ENCODE measurements at regions not wholly inside any gene's neighbourhood (a gene's known extent, or its start where the extent isn't known, plus 50 kb on each side); places are given as distances from the start of the nearest gene placed in this dataset.

DNA sequence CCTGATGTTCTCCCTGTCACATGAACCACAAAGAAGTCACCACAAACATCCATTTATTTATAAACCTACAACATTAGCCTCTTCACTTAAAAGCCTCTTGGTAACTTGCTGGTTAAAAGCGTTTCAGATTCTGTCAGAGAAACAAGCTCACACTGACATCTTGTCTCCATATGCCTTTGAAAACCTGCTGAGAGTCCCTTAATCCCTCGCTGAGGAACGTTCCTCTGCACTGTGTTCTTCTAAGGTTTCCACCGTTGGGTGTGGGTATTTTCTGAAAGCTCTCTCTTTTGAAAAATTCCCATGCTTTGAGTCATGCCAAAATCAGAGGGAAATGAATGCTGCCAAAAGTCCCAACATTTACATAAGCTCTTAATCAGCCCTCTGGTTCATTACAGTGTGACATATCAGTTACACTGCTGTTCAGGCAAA lies 149.8 kb downstream of the CCDC34 start:
- DNase-seq, result no peak

DNA sequence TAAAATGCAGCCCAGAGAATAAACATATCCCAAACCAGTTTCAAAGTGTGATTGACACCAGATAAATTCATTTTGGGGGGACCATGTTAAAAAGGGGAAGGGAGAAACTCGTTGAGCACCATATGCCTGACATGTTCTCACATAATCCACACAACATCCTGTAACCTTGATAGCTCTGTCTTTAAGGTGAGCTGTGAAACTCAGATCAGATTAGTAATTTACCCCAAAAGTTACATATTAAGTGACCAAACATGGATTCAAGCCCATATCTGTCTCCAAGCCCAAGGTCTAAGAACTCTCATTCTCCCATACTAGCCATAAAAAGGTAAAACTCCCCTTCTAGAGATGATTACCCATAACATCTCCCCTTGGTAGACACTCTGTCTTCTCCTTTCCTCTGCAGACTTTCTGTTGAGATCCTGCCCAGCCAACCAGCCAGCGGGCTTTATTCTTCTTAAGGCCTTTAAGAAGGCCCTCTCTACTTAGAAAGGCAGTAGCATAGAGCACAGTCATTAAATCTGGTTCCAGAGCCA lies 150.7 kb downstream of the CCDC34 start:
- no peak for DNase-seq

DNA sequence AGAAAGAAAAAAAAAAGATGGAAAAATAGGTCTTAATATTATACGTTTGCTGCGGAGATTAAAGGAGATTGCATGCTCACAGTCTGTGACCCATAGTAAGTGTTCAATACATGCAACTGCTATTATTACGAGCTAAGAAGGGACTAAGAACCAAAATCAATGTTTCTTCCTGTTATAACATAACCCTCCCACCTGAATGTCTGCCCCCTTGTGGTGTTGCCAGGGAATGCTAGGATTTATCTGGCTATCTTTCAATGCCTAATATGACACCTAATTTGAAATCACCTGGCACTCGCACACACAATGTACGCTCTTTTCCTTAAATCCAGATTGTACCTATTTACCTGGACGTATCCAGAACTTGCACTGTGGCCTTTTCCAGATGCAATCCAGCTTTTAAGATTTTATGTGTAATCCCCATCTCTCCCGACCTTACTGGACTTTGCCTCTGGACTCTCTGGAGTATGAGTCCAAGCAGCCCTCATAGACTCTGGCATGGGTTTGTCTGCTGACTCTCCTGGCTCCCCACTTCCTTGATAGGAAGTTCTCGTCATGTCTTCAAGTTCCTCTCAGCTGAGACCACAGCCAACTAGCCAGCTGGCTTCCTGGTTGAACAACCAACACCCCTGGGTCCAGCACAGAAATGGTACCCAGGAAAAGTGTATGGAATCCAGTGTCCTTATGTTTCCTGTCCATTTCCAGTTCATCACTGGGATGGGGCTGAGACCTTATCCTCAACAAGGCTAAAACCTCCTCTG lies 151.5 kb downstream of the CCDC34 start:
- no peak for DNase-seq

DNA sequence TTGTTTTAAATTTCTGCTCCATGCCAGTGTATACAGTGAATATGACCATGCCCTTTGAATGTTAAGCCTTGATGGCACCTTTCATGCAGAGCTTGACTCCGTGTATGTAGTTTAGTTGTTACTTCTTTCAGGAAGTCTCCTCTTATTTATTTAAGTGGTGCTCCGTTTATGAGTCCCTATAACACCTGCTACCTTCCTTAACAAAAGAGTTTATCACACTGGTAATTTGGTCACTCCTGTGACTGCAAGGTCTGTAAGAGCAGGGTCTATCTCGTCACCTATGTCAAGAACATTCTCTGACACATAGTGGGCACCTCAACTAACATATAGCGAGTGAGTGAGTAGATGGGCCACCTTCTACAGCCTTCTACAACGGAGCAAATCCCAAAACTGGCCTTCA lies 152.5 kb downstream of the CCDC34 start:
- DNase-seq, result no peak

DNA sequence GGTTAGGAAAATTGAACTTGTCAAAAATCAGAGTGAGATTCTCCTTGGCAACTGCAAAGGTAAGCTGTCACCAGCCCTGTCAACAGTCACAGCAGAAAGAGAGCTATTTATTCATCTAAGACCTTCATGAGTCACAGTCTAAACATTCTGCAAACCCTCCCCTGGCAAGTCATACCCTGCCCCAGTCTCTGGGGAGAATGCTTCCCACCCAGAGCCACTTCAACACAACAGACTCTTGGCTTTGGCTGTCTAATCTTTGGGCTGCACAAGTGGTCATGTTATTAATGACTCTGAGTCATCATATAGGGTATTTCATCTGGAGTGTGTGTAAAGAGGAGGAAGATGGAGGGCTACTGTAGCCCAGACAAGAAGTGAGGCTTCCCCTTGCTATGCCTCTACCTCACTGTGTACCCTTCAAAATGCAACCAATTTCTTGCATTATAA lies 153.4 kb downstream of the CCDC34 start:
- DNase-seq, result no peak

DNA sequence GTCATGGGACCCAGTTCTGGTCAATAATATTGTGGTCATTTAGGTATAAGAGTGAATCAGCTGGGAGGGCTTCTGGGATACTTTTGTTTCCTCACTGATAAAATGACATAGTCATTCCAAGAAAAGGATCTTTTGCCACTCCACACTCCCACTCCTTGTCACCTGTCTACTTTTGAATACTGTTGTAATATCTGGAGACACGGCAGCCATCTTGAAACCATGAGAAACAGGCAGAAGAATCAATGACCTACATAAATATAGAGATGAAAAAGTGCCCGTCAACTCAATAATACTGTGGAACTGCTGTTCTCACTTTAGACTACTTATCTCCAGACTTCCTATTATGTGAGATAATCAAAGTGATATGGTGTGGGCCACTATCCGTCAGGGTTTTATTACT lies 154.2 kb downstream of the CCDC34 start:
- DNase-seq, result no peak

DNA sequence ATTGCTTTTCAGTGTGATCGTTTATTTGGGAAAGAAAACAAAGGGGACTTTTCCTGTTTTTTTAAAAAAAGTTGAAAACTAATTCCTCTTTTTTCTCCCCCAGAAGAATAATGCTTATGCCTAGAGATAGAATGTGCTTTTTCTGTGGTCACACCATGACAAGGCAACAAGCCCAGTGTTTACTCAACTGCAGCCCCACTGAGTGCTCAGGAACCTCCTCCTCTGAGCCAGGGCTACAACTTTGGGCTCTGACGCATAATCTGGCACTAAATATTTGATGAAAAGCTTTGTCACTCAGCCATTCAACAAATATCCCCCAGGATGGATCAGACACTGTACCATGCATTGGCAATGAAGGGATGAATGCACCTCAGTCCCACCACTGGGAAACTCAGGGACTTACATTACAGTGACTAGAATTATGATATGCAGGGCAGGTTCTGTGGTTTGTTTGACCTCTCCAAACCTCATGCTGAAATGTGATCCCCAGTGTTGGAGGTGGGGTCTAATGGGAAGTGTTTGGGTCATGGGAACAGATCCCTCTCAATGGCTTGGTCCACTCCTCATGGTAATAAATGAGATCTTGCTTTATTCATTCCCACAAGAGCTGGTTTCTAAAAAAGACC lies 155.9 kb downstream of the CCDC34 start:
- no peak for DNase-seq

DNA sequence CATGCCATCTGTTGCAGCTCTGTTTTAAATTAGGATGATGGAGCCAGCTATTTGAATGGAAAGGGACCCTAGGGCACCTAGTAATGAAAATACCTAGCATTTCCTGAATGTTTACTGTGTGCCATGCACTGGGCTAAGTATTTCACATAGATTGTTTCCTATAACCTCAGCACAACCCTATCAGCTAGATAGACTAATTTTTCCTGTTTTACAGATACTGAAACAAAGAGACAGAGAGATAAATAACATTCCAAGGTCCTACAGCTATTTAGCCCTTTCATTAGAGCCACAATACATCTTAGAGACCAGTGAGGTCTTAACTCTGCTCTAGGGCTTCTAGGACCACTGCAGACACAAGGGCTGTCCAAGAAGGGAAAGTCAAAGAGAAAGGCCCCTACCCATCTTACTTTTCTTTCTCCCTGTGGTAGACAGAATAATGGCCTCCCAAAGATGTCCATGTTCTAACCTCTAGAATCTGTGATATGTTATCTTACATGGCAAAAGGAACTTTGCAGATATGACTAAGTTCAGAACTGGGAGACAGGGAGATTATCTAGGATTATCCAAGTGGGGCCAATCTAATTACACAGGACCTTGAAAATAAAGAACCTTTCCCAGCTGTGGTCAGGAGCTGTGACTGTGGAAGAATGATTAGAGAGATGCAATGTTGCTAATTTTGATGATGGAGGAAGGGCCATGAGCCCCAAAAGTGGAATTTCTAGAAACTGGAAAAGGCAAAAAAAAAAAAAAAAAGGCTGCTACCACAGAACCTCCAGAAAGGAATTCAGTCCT lies 157.0 kb downstream of the CCDC34 start:
- DNase-seq, result no peak

DNA sequence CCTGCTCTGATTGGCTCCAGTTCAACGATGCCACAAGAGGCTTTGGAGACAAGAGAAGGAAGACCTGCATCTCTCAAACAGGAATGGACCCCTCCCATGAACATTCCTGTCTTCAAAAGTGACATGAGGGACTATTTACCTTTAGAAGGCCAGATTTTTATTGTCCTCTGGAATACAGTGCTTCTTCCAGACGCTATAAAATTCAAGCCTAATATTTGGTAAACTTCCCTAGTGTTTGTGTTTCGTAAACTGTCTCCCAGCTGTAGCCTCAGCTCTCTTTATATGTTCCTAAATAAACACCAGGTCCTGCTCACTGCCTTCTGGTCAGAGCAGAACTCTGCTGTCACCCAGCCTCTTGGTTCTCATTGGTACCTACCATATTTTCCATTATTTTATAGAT lies 157.8 kb downstream of the CCDC34 start:
- DNase-seq, result no peak

DNA sequence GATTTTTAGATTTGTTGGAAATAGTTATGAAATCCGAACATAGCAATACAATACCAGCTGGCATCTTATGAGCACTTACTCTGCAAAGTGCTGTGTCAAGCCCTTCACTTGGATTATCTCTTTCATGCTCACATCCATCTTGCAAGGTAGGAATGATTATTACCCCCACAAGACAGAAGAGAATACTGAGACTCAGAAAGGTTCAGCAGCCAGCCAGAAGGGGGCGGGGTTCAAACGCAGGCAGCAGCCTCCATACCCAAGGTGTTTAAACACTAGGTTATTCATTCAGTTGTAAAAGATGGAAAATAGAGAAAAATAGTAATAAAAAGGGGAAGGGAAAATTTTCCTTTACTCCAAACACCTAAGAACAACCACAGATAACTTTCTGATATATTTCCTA lies 158.5 kb downstream of the CCDC34 start:
- no peak for DNase-seq

DNA sequence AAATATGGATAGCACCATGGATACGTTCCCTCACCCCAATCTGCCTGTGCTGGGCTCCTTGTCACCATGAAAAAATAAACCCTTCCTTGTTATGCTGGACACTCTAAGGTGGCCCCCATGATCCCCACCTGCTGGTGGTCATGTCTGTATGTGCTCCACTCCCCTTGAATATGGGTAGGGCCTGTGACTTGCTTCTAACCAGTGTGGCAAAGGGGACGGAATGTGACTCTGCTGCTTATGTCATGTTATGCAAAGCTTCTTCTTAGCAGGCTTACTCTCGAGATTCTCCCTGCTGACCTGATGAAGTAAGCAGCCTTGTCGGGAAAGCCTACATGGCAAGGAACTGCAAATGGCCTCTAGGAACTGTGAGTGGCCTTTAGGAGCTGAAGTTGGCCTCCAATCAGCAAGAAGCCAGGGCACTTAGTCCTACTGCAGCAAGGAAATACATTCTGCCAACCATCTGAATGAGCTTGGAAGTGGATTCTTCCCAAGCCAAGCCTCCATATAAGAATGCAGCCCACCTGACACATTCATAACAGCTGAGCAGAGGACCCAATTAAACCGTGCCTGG lies 159.9 kb downstream of the CCDC34 start:
- DNase-seq, result no peak

DNA sequence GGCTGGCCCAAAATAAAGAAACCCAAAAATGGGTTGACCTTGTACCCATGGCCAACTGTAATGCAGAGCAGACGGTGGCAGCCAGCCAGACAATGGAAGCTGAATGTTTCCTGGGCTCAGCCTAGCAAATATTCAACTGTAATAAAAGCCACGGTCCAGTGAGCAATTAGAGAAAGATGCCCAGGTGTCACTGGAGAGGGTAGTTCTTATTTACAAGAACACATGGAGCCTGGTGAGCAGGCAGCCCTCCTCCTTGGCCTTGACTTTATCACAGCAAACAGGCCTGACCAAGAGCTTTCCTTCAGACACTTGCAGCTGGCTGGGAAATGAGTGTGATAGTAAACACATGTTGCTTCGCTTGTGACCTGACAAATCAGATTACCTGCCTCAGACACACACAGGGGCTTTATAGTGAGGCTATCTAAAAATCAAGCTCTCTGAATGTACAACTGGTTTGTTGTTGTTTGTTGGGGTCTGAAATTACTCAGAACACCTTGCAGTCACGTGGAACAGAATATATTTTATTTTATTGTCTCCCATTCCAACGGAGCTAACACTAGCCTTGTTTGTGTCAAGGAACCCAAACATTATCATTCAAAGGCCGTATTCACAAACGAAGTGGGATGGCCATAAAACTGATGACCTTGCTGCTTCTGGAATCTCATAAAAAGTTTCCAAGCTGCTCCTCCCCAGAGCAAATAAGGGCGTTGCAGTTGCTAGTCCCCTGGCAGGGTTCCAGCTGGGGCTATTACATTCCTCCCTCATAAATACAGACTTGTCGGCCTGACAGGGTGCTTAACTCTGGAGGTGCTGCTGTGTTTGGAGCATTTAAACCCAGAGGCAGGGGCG lies 161.1 kb downstream of the BBOX1 start:
- no peak for DNase-seq

DNA sequence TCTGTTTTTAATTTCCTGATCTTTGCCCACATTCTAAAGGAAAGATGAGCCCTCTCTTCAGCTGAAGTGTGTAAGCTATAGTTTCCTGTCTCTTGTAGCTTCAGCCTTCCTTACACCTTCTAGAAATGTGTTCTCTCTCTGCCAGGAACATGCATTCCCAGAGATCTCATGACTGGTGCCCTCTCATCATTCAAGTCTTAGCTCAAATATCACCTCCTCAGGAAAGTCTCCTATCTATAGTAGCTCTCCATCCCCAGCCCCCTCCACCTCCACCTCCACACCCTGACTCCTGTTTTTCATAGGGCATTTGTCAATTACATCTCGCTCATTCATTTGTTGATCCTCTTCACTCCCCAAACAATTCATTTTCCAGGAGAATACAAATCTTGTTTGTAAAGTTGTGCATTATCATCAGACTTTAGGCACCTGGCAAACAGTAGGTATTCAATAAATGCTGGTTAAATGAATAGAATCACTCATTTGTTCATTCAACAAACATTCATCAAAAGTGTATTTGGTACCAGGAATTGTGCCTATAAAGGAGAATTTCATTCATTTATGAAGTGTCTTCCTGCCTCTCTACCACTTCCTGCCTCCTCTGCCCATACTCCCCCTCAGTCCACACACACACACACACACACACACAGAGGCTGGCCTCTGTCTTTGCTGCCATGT lies 160.3 kb downstream of the BBOX1 start:
- no peak for DNase-seq

DNA sequence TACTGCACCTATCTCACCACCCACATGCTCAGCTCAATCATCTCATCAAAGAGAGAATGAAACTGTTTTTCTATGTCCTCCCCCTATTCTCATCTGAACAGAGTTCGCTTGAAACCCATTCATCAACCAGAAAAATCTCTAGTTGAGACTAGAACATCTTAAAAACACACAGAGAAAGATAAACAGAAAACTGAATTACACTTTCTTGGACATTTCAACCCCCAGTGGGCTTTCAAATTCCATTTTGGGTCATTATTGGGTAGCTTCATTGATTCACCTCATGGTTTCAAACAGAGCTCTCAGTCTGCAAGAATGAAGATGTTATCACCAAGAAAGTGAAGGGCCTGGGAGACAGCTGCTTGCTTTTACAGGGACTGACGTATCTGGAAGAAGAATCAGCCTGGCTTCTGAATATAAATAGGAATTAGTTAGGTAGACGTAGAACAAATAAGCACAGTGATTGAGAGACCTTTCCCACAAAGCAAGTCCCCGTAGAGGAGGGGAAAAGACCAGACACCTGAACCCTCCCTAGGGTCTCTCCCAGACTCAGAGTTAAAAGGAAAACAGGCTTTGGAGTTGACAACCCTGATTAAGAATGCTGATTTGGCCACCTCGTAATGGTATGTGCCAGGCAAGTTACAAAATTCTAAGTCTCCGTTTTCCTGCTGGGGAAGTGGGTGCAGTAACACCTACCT lies 155.7 kb downstream of the BBOX1 start:
- DNase-seq, result no peak

DNA sequence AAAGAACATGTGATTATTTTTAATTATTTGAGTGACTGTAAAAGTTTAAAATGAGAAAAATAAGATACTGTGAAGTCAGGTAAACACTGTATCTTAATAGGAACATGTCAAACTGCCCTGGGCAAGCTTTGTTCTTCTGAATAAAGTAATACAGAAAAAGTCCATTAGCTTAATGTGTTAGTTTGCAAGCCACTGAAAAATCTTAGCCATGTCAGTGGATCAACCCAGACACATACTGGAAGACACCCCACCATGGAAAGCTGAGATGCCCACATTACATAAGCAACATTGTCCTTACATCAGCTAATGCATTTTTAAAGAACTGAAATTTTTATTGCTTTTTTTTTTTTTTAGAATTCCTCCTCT lies 155.2 kb downstream of the BBOX1 start:
- DNase-seq, result no peak

DNA sequence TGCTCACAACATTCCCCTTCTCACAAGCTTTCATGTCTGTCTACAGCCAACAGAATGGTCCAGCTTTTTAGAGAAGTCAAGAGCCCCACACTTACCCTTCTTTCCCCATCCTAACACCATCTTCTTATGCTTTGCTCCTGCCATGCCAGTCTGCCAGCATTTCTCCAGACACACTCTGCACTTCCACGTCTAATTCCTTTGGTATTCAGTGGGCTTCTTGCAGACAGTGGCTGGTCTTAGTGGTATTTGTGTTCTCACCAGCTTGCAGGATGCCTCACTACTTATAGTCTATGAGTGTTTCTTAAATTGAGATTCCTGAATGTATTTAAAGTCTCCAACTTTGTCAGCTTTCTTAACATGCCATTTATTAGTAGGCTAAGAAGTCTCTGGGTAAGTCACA lies 154.4 kb downstream of the BBOX1 start:
- no peak for DNase-seq

DNA sequence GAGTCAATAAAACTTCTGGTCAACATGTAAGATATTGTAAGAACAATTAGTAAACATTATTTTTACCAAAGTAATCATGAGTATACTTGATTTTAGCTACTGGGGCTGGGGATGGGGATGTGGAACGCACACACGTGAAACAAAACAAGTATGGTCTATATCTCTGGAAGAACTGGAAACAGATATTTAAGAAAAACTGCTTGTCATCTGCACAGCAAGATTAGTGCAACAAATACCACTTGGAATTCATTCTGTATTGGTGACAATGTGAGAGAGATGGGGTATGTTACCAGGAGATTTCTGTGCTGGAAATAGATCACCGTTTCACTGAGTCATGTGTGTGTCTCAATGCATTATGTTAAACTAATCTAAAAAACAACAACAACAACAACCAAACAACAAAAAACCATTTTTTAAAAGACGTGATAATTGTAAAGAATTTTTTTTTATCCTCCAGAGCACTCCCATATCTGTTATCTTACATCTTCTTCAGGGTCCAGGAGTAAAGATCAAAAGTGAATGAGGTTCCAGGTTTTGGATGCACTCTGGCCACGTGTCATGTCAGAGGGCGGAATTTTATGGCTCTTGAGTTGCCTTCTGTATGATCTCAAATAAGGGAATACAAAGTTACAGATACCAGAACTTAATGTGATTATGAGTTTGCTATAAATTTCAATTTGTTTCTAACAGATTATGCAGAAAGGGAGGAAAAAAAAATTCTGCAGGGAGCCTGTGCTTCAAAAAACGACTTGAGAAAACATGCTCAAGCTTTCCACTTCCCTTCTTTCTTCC lies 153.0 kb downstream of the BBOX1 start:
- no peak for DNase-seq

DNA sequence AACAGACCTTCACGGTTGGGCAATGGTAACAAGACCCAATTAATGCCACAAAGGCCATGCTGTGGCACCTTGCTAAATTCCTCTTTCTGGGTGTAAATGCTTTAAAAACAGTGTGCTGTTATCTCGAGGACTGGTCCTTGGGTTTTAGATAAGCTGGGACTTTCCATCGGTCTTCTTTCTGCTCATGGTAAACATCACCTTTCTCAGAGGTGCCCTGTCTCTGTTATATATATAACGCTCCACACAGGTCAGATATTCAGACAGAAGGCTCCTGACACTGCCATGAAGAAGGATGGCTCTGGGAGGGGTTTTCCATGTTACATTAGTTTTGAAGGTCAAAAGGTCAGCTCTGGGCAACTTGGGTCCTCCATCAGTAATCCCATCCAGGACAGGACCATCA lies 151.6 kb downstream of the BBOX1 start:
- no peak for DNase-seq

DNA sequence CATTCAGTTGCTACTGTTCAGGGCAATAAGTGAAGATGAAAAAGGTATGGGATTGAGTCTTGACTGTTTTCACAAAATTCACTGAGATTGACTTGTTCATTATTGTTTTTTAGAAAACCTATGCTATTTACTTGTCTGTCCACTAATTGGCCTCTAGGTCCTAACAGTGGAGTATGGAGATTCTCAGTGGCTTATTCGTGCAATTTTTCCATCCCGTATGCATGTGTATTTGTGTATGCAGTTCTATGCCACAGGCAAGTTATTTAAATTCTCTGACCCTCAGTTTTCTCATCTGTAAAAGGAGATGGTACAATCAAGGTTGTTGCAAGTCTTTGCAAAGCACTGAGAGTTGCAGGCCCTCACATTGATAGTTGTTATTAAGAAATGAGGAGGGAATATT lies 151.0 kb downstream of the BBOX1 start:
- no peak for DNase-seq

DNA sequence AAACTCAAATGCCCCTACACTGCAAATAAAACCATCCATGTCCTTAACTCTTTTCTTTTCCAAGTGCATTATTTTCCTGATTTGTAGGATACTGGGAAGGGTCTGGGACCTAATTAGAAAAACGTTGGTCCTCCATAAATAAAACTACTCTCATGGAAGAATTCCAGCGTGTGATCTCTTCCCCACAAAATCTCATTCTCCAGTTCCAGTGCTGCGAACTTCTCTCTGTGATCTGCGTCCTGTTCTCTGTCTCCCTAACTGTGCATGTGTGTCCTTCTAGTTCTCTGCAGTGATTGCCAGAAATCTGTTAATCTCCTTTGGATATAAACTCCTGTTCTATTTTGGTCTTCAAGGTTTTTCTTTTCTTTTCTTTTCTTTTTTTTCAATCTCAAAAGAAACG lies 148.1 kb downstream of the BBOX1 start:
- no peak for DNase-seq

Data from CD4-positive, alpha-beta T cell treated with Interleukin-1 beta for 1 hour (primary cell).